ENCODE measurements at regions not wholly inside any gene's neighbourhood (a gene's known extent, or its start where the extent isn't known, plus 50 kb on each side); places are given as distances from the start of the nearest gene placed in this dataset.
"Not testable (repeated sequence)": the region's sequence is repeated elsewhere in the genome, so short reads cannot be mapped to it uniquely, and the experiment has no call there.

- no peak overlapping the region for H3K9ac ChIP-seq (ENCODE audit: low read depth in 1 of 3, low read length in 3 of 3)
- H3K36me3 ChIP-seq (ENCODE audit: control insufficient read depth in 3 of 3, insufficient read depth in 3 of 3, low read length in 3 of 3): no peaks in the 10 kb centered on the region
- H3K9me3 ChIP-seq (ENCODE audit: control insufficient read depth in 3 of 3, low read length in 3 of 3): no peaks in the 10 kb centered on the region
- no peaks in the 10 kb centered on the region for H3K27me3 ChIP-seq (ENCODE audit: control insufficient read depth in 3 of 3, insufficient read depth in 3 of 3, low read length in 3 of 3)
- H3K4me3 ChIP-seq (ENCODE audit: low read length in 3 of 3): no peak overlapping the region
- no peak overlapping the region for H3K27ac ChIP-seq (ENCODE audit: low read depth, low read length)
- no peaks in the 10 kb centered on the region for H3K4me1 ChIP-seq (ENCODE audit: control insufficient read depth in 3 of 3, insufficient read depth in 3 of 3, low read length in 3 of 3)
Measured at GRCh38 chr14:52155651-52156213, 86.9 kb upstream of the NID2 start.

- no peak overlapping the region for H3K9ac ChIP-seq (ENCODE audit: low read depth in 1 of 3, low read length in 3 of 3)
- no peak overlapping the region for H3K4me3 ChIP-seq (ENCODE audit: low read length in 3 of 3)
- H3K27ac ChIP-seq (ENCODE audit: low read depth, low read length): no peak overlapping the region
- no peaks in the 10 kb centered on the region for H3K9me3 ChIP-seq (ENCODE audit: control insufficient read depth in 3 of 3, low read length in 3 of 3)
- no peaks in the 10 kb centered on the region for H3K36me3 ChIP-seq (ENCODE audit: control insufficient read depth in 3 of 3, insufficient read depth in 3 of 3, low read length in 3 of 3)
- no peaks in the 10 kb centered on the region for H3K27me3 ChIP-seq (ENCODE audit: control insufficient read depth in 3 of 3, insufficient read depth in 3 of 3, low read length in 3 of 3)
- no peaks in the 10 kb centered on the region for H3K4me1 ChIP-seq (ENCODE audit: control insufficient read depth in 3 of 3, insufficient read depth in 3 of 3, low read length in 3 of 3)
Measured at GRCh38 chr14:52154992-52155650, 86.3 kb upstream of the NID2 start.

GRCh38 chr14:52153939-52154338 lies 85.1 kb upstream of the NID2 start:
- Histone ChIP-seq H3K27me3 (ENCODE audit: control insufficient read depth in 3 of 3, insufficient read depth in 3 of 3, low read length in 3 of 3) (no peaks in the 10 kb centered on the region), H3K27ac (ENCODE audit: low read depth, low read length) (no peak overlapping the region), H3K9ac (ENCODE audit: low read depth in 1 of 3, low read length in 3 of 3) (no peak overlapping the region), H3K4me1 (ENCODE audit: control insufficient read depth in 3 of 3, insufficient read depth in 3 of 3, low read length in 3 of 3) (no peaks in the 10 kb centered on the region), H3K4me3 (ENCODE audit: low read length in 3 of 3) (no peak overlapping the region), H3K9me3 (ENCODE audit: control insufficient read depth in 3 of 3, low read length in 3 of 3) (no peaks in the 10 kb centered on the region), H3K36me3 (ENCODE audit: control insufficient read depth in 3 of 3, insufficient read depth in 3 of 3, low read length in 3 of 3) (no peaks in the 10 kb centered on the region)

- Histone ChIP-seq H3K9me3 (ENCODE audit: control insufficient read depth in 3 of 3, low read length in 3 of 3) (no peaks in the 10 kb centered on the region), H3K36me3 (ENCODE audit: control insufficient read depth in 3 of 3, insufficient read depth in 3 of 3, low read length in 3 of 3) (no peaks in the 10 kb centered on the region), H3K27me3 (ENCODE audit: control insufficient read depth in 3 of 3, insufficient read depth in 3 of 3, low read length in 3 of 3) (no peaks in the 10 kb centered on the region), H3K9ac (ENCODE audit: low read depth in 1 of 3, low read length in 3 of 3) (no peak overlapping the region), H3K4me3 (ENCODE audit: low read length in 3 of 3) (no peak overlapping the region), H3K4me1 (ENCODE audit: control insufficient read depth in 3 of 3, insufficient read depth in 3 of 3, low read length in 3 of 3) (no peaks in the 10 kb centered on the region), H3K27ac (ENCODE audit: low read depth, low read length) (no peak overlapping the region)
Measured at GRCh38 chr14:52150162-52150561, 81.3 kb upstream of the NID2 start.

- H3K9me3 ChIP-seq (ENCODE audit: control insufficient read depth in 3 of 3, low read length in 3 of 3): no peaks in the 10 kb centered on the region
- no peak overlapping the region for H3K4me3 ChIP-seq (ENCODE audit: low read length in 3 of 3)
- no peaks in the 10 kb centered on the region for H3K27me3 ChIP-seq (ENCODE audit: control insufficient read depth in 3 of 3, insufficient read depth in 3 of 3, low read length in 3 of 3)
- no peak overlapping the region for H3K27ac ChIP-seq (ENCODE audit: low read depth, low read length)
- no peak overlapping the region for H3K9ac ChIP-seq (ENCODE audit: low read depth in 1 of 3, low read length in 3 of 3)
- H3K4me1 ChIP-seq (ENCODE audit: control insufficient read depth in 3 of 3, insufficient read depth in 3 of 3, low read length in 3 of 3): no peaks in the 10 kb centered on the region
- H3K36me3 ChIP-seq (ENCODE audit: control insufficient read depth in 3 of 3, insufficient read depth in 3 of 3, low read length in 3 of 3): no peaks in the 10 kb centered on the region
Measured at GRCh38 chr14:52148371-52148770, 79.5 kb upstream of the NID2 start.

- no peaks in the 10 kb centered on the region for H3K9me3 ChIP-seq (ENCODE audit: control insufficient read depth in 3 of 3, low read length in 3 of 3)
- H3K36me3 ChIP-seq (ENCODE audit: control insufficient read depth in 3 of 3, insufficient read depth in 3 of 3, low read length in 3 of 3): no peaks in the 10 kb centered on the region
- no peak overlapping the region for H3K4me3 ChIP-seq (ENCODE audit: low read length in 3 of 3)
- no peaks in the 10 kb centered on the region for H3K4me1 ChIP-seq (ENCODE audit: control insufficient read depth in 3 of 3, insufficient read depth in 3 of 3, low read length in 3 of 3)
- H3K27me3 ChIP-seq (ENCODE audit: control insufficient read depth in 3 of 3, insufficient read depth in 3 of 3, low read length in 3 of 3): no peaks in the 10 kb centered on the region
- no peak overlapping the region for H3K27ac ChIP-seq (ENCODE audit: low read depth, low read length)
- no peak overlapping the region for H3K9ac ChIP-seq (ENCODE audit: low read depth in 1 of 3, low read length in 3 of 3)
Measured at GRCh38 chr14:52146504-52146903, 77.6 kb upstream of the NID2 start.

- not testable (repeated sequence) for H3K27me3 ChIP-seq (ENCODE audit: control insufficient read depth in 3 of 3, insufficient read depth in 3 of 3, low read length in 3 of 3); H3K4me3 ChIP-seq (ENCODE audit: low read length in 3 of 3); H3K9me3 ChIP-seq (ENCODE audit: control insufficient read depth in 3 of 3, low read length in 3 of 3); H3K27ac ChIP-seq (ENCODE audit: low read depth, low read length); H3K4me1 ChIP-seq (ENCODE audit: control insufficient read depth in 3 of 3, insufficient read depth in 3 of 3, low read length in 3 of 3); H3K36me3 ChIP-seq (ENCODE audit: control insufficient read depth in 3 of 3, insufficient read depth in 3 of 3, low read length in 3 of 3); H3K9ac ChIP-seq (ENCODE audit: low read depth in 1 of 3, low read length in 3 of 3)
Measured at GRCh38 chr14:52144099-52144498, 75.2 kb upstream of the NID2 start.

GRCh38 chr14:52142504-52142903 lies 73.6 kb upstream of the NID2 start:
- Histone ChIP-seq H3K4me1 (ENCODE audit: control insufficient read depth in 3 of 3, insufficient read depth in 3 of 3, low read length in 3 of 3) (no peaks in the 10 kb centered on the region), H3K9me3 (ENCODE audit: control insufficient read depth in 3 of 3, low read length in 3 of 3) (no peaks in the 10 kb centered on the region), H3K36me3 (ENCODE audit: control insufficient read depth in 3 of 3, insufficient read depth in 3 of 3, low read length in 3 of 3) (no peaks in the 10 kb centered on the region), H3K9ac (ENCODE audit: low read depth in 1 of 3, low read length in 3 of 3) (no peak overlapping the region), H3K4me3 (ENCODE audit: low read length in 3 of 3) (no peak overlapping the region), H3K27me3 (ENCODE audit: control insufficient read depth in 3 of 3, insufficient read depth in 3 of 3, low read length in 3 of 3) (no peaks in the 10 kb centered on the region), H3K27ac (ENCODE audit: low read depth, low read length) (no peak overlapping the region)

- H3K4me3 ChIP-seq (ENCODE audit: low read length in 3 of 3): no peak overlapping the region
- H3K27ac ChIP-seq (ENCODE audit: low read depth, low read length): no peak overlapping the region
- no peaks in the 10 kb centered on the region for H3K36me3 ChIP-seq (ENCODE audit: control insufficient read depth in 3 of 3, insufficient read depth in 3 of 3, low read length in 3 of 3)
- no peak overlapping the region for H3K9ac ChIP-seq (ENCODE audit: low read depth in 1 of 3, low read length in 3 of 3)
- no peaks in the 10 kb centered on the region for H3K9me3 ChIP-seq (ENCODE audit: control insufficient read depth in 3 of 3, low read length in 3 of 3)
- no peaks in the 10 kb centered on the region for H3K27me3 ChIP-seq (ENCODE audit: control insufficient read depth in 3 of 3, insufficient read depth in 3 of 3, low read length in 3 of 3)
- H3K4me1 ChIP-seq (ENCODE audit: control insufficient read depth in 3 of 3, insufficient read depth in 3 of 3, low read length in 3 of 3): no peaks in the 10 kb centered on the region
Measured at GRCh38 chr14:52131640-52132320, 62.9 kb upstream of the NID2 start.

- H3K9ac ChIP-seq (ENCODE audit: low read depth in 1 of 3, low read length in 3 of 3): no peak overlapping the region
- H3K4me3 ChIP-seq (ENCODE audit: low read length in 3 of 3): no peak overlapping the region
- no peaks in the 10 kb centered on the region for H3K27me3 ChIP-seq (ENCODE audit: control insufficient read depth in 3 of 3, insufficient read depth in 3 of 3, low read length in 3 of 3)
- H3K36me3 ChIP-seq (ENCODE audit: control insufficient read depth in 3 of 3, insufficient read depth in 3 of 3, low read length in 3 of 3): no peaks in the 10 kb centered on the region
- peaks cover 0 to 5% (median 3%) of the 10 kb centered on the region in 3 donors for H3K4me1 ChIP-seq (ENCODE audit: control insufficient read depth in 3 of 3, insufficient read depth in 3 of 3, low read length in 3 of 3)
- H3K9me3 ChIP-seq (ENCODE audit: control insufficient read depth in 3 of 3, low read length in 3 of 3): no peaks in the 10 kb centered on the region
- no peak overlapping the region for H3K27ac ChIP-seq (ENCODE audit: low read depth, low read length)
Measured at GRCh38 chr14:52129721-52130120, 60.9 kb upstream of the NID2 start.
